Omental fat pad (tissue), 3 donors: ENCODE measurements at regions not wholly inside any gene's neighbourhood (a gene's known extent, or its start where the extent isn't known, plus 50 kb on each side); places are given as distances from the start of the nearest gene placed in this dataset.

Source experiments
- ATAC-seq: fragments of 150-250 bp; one replicate; pipeline ENCODE4 v1.9.1; 2016; ENCODE audit warnings: mild to moderate bottlenecking, moderate library complexity; ENCODE audit not compliant: low FRiP score
- DNase-seq: peaks from one replicate; pipeline ENCODE4 v3.0.0-alpha.2; 2019; ENCODE audit warnings: low spot score
- TF ChIP-seq, protein P1 (sequence below), 3 donors: fragments of 450-650 bp; IDR thresholded peaks; one replicate each; pipeline ENCODE4 v1.5.1; 2016 to 2017; ENCODE audit warnings: antibody characterized with exemption in 3 of 3, mild to moderate bottlenecking in 3 of 3, moderate library complexity in 2 of 3

DNA sequence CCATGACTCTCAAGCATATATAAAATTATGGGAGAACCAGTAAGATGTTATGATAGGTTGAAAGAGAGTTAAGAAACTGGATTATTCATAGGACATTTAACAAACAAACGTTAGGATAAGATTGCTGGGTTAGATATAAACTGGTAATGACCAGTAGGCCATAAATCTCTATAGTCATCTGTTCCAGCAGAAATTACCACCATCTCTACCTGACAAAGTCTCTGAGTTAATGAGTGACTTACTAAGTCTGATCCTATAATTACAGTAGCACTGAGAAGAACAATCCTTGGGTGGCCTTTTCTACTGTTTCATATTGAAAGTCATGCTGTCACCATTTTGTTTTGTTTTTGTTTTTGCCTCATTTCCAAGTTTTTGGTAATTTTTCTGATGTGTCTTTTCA is 136.9 kb upstream of the CNOT2 start:
- TF ChIP-seq, protein P1, sequence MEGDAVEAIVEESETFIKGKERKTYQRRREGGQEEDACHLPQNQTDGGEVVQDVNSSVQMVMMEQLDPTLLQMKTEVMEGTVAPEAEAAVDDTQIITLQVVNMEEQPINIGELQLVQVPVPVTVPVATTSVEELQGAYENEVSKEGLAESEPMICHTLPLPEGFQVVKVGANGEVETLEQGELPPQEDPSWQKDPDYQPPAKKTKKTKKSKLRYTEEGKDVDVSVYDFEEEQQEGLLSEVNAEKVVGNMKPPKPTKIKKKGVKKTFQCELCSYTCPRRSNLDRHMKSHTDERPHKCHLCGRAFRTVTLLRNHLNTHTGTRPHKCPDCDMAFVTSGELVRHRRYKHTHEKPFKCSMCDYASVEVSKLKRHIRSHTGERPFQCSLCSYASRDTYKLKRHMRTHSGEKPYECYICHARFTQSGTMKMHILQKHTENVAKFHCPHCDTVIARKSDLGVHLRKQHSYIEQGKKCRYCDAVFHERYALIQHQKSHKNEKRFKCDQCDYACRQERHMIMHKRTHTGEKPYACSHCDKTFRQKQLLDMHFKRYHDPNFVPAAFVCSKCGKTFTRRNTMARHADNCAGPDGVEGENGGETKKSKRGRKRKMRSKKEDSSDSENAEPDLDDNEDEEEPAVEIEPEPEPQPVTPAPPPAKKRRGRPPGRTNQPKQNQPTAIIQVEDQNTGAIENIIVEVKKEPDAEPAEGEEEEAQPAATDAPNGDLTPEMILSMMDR (IDR thresholded peaks at IDR 0.05) = no peak
- ATAC-seq = no peak
- DNase-seq = no peak

DNA sequence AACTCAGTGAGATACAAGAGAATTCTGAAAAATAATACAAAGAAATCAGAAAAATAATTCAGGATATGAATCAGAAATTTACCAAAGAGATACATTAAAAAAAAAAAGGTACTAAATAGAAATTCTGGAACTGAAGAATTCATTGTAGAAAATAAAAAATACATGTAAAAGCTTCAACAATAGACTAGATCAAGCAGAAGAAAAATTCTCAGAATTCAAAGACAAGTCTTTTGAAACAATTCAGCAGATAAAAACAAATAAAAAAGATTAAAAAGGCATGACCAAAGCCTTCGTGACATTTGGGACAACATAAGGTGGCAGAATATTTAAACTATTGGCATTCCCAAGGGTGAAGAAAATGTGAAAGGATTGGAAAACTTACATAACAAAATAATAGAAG is 133.1 kb upstream of the CNOT2 start:
- no peak for ATAC-seq
- no peak for DNase-seq
- TF ChIP-seq, protein P1 (IDR thresholded peaks at IDR 0.05) = no peak

DNA sequence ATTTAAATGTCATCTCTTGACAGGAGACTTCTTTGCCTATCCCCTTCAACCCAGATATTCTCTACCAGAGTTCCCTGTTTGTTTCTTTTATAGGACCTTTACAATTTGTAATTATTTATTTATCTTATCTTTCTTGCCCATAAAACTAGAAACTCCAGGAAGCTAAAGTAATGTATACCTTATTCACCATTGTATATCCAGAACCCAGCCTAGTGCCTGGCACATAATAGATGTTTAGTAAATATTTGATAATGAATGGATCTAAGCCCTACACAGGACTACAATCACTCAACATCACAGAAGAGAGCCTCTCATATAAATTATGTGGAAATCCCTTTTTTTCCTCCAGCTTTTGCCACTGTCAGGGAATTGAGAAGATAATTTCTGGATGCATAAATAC is 125.6 kb upstream of the CNOT2 start:
- DNase-seq (no peak), ATAC-seq (no peak)
- TF ChIP-seq, protein P1 (IDR thresholded peaks at IDR 0.05) = no peak

DNA sequence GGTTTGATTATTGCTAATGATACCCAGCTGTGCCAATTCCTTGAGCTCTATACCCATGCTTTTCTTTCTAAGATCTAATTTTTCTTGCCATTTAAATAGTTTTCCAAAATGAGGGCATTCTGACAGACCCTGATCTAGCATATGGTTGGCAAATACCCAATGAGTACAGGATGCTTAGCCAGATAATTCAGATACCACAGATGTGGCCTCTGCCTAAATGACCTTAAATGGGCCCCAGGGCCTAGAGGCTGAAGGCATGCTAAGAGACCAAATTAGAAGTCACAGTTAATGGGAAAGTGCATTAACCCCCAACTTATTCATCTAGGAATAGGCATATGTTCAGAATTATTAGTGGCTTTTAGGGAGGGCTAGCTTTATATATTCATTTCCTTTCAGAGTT is 122.3 kb upstream of the CNOT2 start:
- no peak for DNase-seq
- no peak for ATAC-seq
- TF ChIP-seq, protein P1 (IDR thresholded peaks at IDR 0.05) = no peak

DNA sequence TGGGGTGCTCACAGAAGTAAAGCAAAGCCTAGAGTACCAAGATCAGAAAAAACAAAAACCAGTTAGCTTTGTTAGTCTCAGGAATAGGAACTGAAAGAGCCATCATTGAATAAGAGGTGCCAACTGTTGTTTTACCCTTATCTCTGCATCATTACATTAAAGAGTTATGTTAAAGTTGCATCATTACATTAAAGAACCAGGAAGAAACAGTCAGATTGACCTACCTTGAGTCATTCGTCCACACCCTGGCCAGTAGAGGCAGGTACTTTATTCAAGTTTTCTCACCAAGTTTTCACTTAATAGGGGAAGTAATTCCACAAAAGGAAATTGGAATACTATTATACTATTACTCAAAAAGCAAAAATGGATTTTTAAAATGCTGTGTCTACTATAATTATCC is 121.7 kb upstream of the CNOT2 start:
- DNase-seq = no peak
- TF ChIP-seq, protein P1 (IDR thresholded peaks at IDR 0.05) = no peak
- ATAC-seq = no peak

DNA sequence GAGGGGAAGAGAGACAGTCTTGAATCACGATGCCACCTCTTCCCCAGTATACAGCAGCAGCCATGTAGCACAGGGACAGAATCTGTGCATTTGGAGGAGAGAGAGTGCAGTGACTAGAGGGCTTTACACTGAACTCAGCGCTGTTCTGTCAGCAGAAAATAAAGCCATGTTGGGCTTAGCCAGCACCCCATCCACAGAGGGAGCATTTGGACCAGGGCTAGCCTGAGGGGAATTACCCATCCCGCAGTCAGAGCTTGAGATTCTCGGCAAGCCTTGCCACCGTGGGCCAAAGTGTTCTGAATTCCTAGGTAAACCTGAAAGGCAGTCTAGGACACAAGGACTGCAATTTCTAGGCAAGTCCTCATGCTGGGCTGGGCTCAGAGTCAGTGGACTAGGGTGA is 120.4 kb upstream of the CNOT2 start:
- TF ChIP-seq, protein P1 (IDR thresholded peaks at IDR 0.05) = no peak
- DNase-seq (no peak), ATAC-seq (no peak)

DNA sequence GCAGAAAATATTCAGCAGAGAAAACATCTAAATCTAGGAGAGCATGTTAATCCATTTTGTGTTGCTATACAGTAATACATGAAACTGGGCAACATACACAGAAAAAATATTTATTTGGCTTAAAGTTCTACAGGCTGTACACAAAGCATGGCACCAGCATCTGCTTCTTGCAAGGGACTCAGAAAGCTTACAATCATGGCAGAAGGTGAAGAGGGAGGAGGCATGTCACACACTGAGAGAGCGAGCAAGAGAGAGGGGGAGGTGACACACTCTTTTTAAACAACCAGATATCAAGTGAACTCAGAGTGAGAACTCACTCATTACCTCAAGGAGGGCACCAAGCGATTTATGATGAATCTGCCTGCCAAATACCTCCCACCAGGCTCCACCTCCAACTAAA is 94.2 kb upstream of the CNOT2 start:
- DNase-seq (no peak), ATAC-seq (no peak)
- TF ChIP-seq, protein P1 (IDR thresholded peaks at IDR 0.05) = no peak
